HG02981 (cell line): ENCODE measurements at regions not wholly inside any gene's neighbourhood (a gene's known extent, or its start where the extent isn't known, plus 50 kb on each side); places are given as distances from the start of the nearest gene placed in this dataset.

ENCODE experiments used
- ATAC-seq: cut with Tn5 transposase; IDR thresholded peaks from one replicate; pipeline ENCODE4 v1.9.1; 2021; ENCODE audit warnings: mild to moderate bottlenecking, moderate library complexity; ENCODE audit not compliant: unreplicated experiment

DNA sequence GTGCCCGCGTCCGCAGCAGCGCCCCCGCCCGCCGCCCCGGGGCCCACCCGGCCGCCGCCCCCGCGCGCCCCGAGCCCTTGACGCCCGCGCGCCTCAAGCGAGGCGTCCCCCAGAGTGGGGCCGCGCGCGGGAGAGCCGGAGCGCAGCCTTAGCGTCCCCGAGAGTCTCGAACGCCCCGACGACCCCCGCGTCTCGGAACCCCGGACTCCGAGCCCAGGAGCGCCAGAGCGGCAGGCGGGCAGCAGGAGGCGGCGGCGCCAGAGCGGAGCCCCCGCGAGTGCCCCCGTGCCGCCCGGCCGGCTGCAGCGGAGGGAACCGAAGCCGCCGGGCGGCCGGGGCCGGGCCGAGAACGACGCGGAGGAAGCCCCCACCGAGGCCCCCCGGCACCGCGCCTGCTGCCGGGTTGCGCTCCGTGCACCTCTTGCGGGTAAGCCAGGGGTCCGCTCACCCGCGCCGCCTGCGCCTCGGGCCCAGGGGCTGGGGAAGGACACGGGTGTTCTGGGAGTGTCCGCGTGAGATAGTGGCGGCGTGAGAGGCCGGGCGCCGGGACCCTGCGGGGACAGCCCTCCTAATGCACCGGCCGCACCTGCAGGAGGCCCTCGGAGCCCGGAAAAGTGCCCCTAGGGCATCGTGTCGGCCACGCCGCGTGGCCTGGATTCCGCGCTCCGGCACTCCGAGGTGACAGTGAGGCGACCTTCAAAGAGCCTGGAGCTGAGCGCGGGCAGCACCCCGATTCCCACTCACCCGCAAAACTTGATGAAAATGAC, 52.0 kb upstream of the ULK4 start:
- peak; percentile 8 for ATAC-seq

DNA sequence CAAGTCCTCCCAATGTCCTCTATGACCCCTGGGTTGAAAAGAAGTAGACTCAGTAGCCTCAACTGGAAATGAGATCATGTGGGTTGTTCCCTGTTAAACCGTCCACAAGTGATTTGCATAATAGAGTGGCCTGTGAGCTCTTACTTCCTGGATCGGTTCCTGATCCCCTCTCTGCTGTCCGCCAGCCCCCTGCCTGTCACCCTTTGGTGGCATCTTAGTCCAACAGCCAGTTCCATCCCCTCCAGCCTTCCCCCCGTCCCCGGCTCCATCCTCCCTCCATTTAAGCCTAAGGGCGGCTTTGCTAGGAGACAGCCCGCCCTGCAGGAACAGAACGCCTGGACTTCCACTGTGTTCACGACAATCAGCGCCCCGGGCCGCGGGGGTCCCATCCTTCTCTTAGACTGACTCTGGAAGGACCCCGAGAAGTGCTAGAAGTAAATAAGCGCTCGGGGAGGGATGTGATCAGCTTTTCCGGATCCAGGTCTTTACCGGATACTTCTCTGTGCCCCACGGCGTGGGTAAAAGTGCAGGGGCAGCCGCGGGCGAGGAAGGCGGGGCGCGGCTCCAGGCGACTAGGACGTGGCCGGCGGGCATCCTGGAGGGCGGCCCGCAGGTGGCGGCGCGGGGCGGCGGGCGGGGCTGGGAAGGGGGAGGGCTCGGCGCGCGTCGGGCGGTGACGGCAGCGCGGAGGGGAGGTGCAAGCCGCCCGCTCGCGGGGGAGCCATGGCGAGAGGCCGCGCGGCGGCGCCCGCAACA, 51.2 kb upstream of the ULK4 start:
- peak; percentile 77 for ATAC-seq

DNA sequence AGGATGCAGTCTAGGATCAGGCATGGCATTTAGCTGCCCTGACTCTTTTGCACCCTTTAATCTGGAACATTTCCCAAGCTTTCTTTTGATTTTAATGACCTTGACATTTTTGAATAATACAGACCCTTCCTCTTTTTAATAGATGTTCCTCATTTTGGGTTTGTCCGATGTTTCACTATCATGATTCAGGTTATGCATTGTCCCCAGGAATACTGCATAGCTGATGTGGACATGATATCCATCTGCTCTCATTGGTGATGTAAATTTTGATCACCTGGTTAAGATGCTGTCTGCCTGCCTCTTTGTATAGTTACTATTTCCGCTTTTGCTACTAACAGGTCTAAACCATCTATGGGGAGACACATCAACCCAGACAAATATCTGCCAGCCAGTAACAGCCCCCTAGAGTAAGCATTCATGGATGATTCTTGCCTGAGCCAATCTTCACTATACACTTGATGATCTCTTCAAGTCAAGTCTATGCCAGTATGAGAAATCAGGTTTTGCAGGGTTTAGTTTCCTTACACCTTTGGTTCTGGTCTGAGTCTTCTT, 50.6 kb upstream of the ULK4 start:
- ATAC-seq, result peak; percentile 33
